HepG2 (cell line): ENCODE measurements at regions not wholly inside any gene's neighbourhood (a gene's known extent, or its start where the extent isn't known, plus 50 kb on each side); places are given as distances from the start of the nearest gene placed in this dataset.

ENCODE experiments used
- CREM ChIP-seq, 2 experiments: sonication (generic) in 1 of 2; formaldehyde crosslinking in 1 of 2; IDR thresholded peaks; 2 replicates each; pipeline versions ENCODE4 v1.4.0 to v1.6.1; 2016 to 2020; ENCODE audit warnings: antibody characterized with exemption in 1 of 2, mild to moderate bottlenecking in 1 of 2, missing genetic modification reagents in 1 of 2
- DZIP1 ChIP-seq: sonication (generic); formaldehyde crosslinking; IDR thresholded peaks from 2 replicates; pipeline ENCODE4 v1.5.0; 2020; ENCODE audit warnings: mild to moderate bottlenecking, missing genetic modification reagents
- GLI4 ChIP-seq: sonication (generic); formaldehyde crosslinking; IDR thresholded peaks from 2 replicates; pipeline ENCODE4 v1.5.1; 2020; ENCODE audit warnings: missing genetic modification reagents, mild to moderate bottlenecking, moderate library complexity, borderline replicate concordance
- PRDM4 ChIP-seq: sonication (generic); formaldehyde crosslinking; IDR thresholded peaks from 2 replicates; pipeline ENCODE4 v1.9.0; 2021; ENCODE audit warnings: missing genetic modification reagents, borderline replicate concordance
- ZHX2 ChIP-seq, 2 experiments: sonication (generic) in 1 of 2; formaldehyde crosslinking in 1 of 2; IDR thresholded peaks; 2 replicates each; pipeline versions ENCODE4 v1.6.1 to v1.9.0; 2014 to 2022; ENCODE audit warnings: antibody characterized with exemption in 1 of 2, borderline replicate concordance in 1 of 2, inconsistent platforms in 1 of 2, low read depth in 1 of 2, missing genetic modification reagents in 1 of 2
- ZNF280D ChIP-seq: sonication (generic); formaldehyde crosslinking; IDR thresholded peaks from 2 replicates; pipeline ENCODE4 v1.5.1; 2020; ENCODE audit warnings: mild to moderate bottlenecking, missing genetic modification reagents

DNA sequence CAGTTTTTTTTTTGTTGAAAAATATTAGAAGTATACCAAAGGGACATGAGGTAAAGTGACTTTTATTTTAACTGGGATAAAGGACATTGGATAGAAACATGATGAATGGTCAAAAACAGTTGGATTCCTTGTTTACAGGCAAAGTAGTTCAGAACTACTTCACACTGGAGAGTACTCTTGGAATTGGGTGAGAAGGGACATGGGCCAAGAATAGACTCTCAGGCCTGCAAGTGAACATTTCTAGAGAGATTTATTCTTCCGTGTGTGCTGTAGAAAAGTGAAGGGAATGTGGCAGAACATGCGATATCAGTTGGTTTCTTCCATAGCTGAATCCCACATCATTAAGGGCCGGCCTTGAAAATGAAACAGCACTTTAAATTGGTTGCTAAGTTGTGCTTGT is 290.5 kb downstream of the ADGRL2 start (continued):
- TF ChIP-seq DZIP1 (CRISPR knock-in tag) (no peak), ZNF280D (CRISPR knock-in tag) (no peak), PRDM4 (CRISPR knock-in tag) (no peak), CREM (IDR thresholded peaks at IDR 0.05) (no peak), CREM (CRISPR knock-in tag; IDR thresholded peaks at IDR 0.05) (no peak), GLI4 (CRISPR knock-in tag) (no peak), ZHX2 (IDR thresholded peaks at IDR 0.05; ENCODE audit: low read depth) (no peak), ZHX2 (CRISPR knock-in tag; IDR thresholded peaks at IDR 0.05; ENCODE audit: borderline replicate concordance) (no peak)
